ENCODE measurements at regions not wholly inside any gene's neighbourhood (a gene's known extent, or its start where the extent isn't known, plus 50 kb on each side); places are given as distances from the start of the nearest gene placed in this dataset.

DNA sequence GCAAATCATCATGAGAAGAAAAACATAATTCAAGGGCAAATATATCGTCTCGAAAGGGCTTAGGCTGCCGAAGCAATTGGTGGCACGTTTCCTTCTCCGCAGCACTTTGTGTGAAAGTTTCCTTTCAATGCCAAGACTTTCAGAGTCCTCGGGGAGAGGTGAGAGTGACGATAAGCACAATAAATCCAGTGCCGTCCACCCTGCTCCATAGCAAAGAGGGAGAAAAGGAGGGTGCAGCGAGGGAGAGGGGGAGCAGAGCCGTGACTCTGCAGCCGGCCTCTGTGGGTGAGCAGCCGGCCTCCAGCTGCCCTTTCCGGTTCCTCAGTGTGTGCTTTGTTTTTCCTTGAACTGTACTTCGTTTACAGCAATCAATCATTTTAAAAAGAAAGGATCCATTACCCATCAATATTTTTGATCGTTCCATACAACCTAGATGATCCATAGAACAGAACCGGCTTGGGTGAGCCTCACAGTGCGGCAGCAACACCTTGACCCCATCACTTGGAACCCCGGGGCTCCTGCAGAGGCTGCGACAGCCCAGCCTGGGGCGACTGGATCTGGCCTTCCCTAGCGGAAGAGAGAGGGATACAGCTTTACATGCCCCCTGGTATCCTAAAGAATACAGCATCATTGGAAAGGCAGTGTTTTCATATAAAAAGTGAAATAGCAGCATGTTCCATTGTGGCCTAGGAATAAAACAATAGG lies 247.0 kb upstream of the IRX4 start:
- DNase-seq (ENCODE audit: low spot score), result no peak

DNA sequence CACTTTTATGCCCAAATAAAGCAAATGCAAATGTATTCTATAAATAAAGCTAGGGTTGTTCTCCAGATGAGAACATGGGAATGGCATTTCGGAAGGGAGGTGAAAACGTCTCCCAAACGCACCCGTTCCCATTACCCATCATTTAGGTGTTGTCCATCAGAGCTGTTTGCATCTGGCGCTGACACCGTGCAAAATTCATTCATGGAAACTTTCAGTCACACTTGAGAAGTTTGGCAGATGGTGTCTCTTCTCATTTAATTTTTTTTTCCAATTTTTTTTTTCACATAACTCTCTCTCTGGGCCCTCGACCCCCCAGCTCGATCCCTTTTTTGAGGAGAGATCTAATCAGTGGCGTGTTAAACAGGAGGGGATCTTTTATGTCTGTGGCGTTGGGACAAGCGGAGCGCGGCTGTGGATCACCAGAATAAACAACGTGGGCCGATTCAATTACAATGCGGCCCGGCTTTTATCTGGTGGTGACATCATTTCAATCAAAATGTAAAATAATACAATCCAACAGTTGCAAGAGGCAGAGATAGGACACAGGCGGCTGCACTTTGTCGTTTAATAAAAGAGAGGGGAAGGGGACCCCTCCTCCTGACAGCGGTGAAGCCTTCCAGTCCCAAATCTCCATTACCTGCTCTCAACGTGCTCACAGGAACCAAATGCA lies 246.1 kb upstream of the IRX4 start:
- no peak for DNase-seq (ENCODE audit: low spot score)

DNA sequence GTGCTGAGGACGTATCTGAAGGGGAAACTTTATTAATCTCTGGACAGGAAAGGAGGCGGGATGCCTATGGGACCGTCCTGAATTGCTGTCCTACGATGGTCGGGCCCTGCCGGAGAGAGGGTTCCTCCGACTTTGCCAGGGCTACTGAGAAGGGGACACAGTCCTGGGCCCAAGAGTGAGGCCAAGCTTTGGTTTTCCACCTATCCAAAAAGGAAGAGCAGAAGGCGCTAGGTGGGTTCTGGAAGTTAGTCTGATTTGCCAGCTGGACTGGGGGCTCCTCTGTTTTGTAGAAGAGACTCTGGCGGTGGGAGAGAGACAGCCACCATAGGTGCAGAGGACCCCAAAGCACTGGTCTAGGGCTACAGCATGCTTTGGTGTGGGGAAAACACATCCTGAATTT lies 243.8 kb upstream of the IRX4 start:
- DNase-seq (ENCODE audit: low spot score), result no peak

DNA sequence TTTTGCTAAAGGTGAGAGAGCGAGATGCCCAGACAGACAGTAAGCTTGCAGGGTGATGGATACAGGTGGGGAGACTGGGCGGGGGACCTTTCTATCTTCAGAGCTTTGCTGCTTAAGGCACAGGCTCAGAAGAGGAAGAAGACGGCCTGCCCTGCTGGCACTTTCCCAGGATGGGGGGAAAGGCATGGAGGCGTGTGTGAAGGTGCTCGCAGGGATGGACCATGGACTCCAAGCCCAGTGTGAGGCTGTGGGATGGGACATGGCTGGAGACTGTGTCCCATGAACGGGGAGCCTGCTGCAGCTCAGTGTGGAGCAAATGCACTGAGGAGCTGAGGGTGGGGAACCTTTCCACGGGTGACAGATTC lies 243.2 kb upstream of the IRX4 start:
- no peak for DNase-seq (ENCODE audit: low spot score)

DNA sequence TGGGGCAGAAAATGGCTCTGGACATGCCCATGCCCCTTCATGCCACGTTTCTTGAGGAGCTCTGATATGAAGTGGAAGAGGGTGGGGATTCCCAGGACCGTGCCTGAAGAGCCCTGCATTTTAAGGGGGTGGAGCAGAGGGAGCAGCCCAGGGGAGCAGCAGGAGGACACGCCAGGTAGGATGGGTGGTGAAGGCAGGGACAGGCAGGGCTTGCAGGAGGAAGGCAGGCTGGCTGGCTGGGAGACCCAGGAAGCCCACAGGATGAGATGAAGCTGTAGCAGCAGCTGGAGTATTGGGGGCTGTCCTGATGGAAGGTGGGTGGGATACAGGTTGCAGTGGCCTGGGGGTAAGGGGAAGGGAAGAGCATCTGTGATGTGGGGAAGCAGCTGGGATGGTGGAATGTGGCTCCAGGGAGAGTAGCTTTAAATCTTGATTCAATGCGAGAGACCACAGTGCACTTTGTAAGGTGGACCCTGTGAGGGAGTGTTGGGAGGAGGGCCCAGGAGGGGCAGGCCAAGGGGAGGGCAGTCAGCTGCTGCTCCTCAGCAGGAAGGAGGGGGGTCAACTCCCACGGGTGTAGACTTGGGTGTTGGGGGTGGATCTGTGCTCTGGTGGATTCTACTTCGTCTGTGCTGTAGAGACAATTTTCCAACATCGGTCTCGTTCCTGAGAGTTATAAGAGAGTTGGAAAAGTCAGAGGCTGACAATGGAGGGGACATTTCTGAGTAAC lies 242.6 kb upstream of the IRX4 start:
- no peak for DNase-seq (ENCODE audit: low spot score)

DNA sequence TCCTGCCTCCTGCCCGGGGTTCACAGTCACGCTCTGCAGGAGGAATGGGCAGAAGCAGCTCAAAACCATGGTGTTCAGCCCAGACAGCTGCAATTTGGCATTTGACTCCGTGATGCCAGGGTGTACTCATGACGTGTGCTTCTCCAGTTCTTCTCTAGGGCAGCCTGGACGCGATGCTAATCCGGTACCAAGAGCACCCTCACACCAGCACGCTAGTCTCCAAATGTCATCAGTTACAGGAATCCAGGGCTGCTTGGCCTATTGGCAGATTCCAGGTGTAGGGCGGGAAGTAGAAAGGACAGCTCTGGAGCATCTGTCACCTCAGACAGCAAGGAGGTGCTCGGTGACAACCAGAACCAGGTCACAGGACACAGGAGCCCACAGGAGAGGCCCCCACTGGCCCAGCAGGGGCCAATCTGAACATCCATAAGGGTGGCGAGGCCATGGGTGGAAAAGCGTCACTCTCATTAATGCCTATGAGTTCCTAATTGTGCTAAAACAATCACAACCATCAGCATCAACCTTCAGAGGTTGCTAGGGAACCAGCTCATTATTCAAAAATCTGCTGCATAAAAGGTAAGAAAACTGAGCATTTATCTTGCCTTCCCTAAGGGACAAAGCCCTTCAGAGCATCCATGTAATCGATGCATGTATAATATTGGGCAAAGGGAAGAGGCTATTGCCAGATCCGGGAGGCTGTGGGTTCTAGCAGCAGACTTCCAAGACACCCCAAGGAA lies 241.9 kb upstream of the IRX4 start:
- no peak for DNase-seq (ENCODE audit: low spot score)

DNA sequence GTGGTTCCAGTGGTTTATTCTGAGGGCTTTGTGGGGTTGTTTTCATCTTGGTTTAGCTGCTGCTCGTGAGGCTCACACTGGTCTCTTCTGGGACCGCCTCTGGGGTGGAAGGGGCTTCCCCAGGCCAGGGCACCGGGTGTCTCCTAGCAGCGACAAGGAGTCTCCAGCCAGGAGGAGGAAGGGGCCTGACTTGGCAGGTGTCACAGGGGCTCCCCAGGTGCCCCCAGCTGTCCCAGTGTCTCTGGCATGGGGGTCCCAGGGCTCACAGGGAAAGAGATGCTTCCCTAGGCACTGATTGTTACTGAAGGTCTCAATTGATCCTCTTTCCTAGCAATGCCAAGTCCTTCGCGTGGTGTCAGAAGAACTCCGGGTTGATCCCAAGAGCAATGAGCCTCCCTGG lies 241.1 kb upstream of the IRX4 start:
- no peak for DNase-seq (ENCODE audit: low spot score)

DNA sequence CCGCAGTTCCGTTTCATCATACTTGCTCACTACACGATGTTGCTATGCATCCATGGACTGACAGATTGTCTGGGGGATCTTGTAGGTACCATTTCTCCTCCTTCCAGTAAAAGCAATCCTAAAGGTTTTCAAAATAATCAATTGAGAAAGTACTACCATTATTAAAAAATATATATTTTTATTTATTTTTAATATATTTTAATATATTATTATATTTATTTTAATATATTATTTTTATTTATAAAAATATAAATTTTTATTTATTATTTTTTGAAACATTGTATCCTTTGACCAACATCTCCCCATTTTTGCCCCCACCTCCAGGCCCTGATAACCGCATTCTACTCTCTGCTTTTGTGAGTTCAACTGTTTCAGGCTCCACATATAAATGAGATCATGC lies 237.6 kb upstream of the IRX4 start:
- no peak for DNase-seq (ENCODE audit: low spot score)

DNA sequence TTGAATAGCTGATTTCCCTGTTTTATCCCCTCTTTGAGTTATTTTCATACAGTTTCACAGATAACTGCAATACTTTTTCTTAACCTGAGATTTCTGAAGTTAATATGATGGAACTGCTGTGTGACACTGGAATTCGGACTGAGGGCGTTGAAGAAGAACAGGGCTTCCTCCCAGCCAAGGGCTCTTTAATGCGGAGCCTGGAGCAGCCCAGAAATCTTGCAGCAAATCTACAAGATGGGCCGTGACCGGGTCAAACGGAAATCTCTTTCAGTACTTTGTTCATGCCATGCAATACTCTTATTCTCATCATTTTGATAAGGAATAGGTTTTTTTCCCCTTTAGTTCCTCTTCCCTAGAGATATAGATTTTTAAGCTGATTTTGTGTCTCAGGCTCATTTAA lies 236.8 kb upstream of the IRX4 start:
- no peak for DNase-seq (ENCODE audit: low spot score)

DNA sequence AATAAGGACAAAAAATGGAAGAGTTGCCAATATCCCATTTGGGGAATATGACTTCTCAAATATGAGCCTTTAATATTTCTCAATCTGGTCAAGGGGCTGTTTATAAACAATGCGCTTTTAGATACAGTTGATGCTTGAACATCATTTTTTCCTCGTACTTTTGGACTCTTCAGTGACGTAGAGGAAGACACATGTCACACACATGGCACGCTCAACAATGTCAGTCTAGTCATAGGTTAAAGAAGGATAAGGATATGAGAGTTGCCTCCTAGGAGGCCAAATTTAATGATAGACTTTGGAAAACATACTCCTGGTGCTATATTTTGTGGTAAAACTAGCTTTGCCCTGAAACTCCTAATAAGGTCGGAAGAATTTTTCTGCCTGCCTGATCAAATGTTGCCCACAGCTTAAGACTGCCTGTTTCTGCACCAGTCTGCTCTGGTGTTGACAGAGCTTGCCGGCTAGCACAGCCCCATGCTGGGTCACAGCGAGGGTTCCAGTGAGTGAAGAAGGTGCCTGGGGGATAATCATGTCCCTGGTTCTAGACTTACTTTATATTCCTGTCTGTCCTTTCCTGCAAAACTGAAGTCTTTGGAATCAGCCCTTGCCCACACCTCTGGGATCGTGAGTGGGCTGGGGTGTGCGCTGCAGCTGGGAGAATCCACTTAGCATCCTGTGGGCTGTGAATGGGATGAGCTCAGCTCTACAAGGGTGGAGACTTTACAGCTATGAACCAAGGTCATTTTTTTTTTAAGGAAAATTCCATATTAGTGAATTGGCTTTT lies 230.8 kb upstream of the IRX4 start:
- DNase-seq (ENCODE audit: low spot score), result no peak

DNA sequence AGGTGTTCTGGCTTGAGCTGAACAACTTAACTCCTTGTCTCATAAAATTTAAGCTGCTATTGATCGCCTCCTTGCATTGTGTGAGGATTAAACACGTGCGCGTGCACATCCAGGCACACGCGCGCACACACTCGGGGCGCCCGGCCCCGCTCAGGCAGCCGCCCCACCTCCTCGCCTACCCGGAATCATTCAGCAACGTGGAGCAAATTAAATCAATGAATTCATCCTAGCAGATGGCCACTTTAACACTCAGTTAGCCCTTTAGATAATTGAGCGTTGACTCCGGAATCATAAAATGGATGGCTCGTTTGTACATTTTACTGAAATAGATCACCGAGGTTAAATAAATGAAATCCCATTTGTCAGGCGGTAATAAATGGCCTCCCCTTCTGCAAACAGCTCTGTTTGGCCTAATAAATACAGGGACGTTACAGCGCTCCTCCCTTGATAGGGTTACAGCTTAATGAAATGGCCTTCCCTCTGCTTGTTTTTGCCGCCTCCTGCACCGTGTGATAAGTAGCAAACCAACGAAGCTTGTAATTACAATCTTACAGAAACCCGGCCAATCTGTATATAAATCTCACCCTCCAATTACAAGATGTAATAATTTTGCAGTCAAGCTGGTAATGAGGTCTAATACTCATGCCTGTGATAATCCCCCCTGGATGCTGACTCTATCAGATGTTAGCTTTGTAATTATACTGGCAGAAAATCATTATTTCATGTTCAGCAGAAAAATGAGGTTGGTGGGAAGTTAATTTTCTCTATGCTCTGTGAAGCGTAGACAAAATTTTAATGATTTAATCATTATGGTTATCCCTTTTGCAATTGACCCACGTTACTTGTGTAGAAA lies 229.7 kb upstream of the IRX4 start:
- no peak for DNase-seq (ENCODE audit: low spot score)

DNA sequence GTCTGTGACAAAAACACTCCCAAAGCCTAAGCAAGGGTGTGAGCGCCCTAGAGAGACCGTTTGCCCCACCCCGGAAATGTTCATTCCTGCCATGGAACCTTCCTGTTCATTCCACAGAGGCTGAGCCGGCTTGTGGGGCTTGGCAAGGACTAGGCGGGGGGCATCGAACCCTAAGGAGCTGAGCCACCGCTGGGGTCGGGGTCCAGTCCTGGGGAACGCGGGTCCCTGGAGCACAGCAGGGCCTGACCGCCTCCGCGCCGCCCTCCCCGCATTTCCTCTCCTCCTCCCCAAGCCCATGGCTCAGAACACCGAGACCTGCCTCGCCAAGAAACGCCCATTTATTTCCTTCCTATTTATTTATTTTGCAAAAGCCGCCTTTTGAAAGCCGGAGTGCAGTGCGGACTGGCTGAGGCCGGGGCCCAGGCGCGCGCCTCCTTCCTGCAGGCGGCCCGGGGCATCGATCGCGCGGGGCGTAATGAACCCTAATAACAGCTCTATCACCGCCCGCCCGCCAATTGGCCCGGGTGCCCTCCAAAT lies 228.9 kb upstream of the IRX4 start:
- DNase-seq (ENCODE audit: low spot score), result no peak

DNA sequence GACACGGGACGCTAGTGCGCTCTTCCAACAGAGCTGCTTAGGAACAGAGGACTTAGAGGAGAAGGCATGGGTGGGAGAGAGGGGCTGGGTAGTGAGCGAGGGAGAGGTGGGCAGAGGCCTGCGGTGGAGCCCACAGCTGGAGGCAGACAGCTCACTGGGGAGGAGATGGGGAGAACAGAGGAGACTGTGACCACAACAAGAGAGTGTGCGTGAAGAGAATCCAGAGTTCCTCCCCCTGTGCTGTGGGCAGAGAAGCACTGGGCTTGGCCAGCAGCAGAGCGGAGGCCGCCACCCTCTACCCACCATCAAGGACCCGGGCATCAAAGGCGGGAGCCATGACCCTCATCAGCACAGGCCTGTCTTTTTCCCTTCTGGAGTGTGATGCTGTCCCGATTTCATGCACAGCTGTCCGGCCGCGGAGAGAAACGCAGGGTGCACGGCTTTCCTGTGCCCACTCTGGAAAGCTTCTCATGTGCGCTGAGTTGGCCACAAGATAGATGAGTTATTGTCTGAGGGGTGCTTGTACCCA lies 228.3 kb upstream of the IRX4 start:
- DNase-seq (ENCODE audit: low spot score), result no peak

DNA sequence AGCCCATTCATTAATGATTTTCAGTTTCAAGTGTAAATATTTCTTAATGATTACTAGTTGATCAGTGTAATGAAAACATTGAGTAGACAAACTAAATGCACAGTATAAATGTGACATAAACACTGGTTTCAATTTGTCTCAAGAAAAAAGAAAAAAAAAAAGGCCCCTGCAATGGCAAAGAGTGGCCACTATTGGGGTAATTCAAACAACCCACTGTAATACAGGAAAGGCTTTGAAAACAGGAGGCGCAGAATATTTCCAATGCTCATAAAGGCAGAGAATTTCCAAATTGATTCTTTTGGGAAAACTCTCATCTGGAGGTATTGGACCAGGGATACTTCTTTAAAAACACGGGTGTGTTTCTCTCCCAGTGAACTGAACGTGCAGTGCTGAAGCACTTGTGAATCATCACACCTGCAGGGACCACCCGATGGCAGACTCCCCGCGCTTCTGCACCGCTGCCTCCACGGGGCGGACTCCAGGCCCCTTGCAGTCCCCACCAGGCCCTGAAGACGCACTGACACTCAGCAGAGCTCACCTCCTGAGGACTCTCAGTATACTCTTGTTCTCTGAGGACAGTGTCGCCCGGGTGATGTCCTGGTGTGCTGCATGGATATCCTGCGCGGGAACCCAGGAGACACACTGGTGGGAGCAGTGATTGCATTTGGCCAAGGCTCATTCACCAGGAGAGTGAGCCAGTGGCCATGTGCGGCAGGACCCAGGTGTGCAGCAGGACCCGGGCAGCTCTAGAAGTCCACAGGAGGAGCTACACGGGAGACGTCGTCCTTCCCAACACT lies 227.6 kb upstream of the IRX4 start:
- DNase-seq (ENCODE audit: low spot score), result no peak

DNA sequence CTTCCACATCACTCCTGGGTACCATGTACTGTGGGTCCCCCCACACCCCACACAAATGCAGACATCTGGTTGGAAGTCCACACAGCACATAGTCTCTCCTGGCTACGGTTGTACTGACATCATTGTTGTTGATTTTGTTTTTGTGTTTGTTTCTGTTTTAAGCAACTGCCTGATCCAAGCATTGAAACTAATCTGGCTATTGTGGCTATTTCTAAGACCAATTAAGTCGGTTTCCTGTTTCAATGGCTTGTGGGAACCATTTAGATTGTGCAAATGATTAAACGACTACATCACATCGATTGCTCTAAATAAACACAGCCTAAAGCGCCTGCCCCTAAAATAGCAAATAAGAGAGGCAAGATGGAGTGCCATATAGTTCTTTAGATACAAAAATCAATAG lies 226.8 kb upstream of the IRX4 start:
- DNase-seq (ENCODE audit: low spot score), result no peak

DNA sequence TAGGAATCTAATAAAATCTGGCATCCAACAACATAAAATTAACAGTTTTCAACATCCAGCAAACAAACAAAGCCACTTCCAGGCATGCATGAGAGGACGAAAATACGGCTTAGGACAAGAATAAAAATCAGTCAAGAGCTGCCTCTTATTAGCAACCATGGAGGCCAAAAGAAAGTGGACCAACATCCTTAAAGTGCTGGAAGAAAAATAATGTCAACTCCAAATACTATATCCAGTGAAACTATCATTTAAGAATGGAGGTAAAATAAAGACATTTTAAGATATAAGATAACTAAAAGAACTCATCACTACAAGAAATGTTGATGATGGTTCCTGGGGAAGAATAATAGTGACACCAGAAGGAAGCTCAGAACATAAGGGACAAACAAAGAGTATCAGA lies 224.0 kb upstream of the IRX4 start:
- no peak for DNase-seq (ENCODE audit: low spot score)

DNA sequence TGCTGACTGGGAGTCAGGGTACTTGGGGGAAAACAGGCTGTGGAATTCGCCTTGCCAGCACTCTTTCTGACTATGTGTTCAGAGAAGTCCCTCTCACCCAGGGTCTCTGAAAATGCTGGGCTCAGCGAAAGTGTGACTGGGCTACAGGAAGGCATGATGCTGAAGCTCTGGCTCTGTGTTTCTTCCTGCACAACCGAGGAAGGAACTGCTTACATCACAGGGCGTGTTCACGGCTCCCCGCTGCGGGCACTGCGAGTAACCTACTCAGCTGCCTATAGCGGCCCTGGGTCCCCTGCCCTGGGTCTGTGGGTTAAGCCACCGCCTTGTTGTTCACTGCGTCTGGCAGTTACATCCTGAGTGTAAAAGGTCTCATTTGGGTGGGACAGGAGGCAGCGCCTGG lies 222.4 kb upstream of the IRX4 start:
- no peak for DNase-seq (ENCODE audit: low spot score)

DNA sequence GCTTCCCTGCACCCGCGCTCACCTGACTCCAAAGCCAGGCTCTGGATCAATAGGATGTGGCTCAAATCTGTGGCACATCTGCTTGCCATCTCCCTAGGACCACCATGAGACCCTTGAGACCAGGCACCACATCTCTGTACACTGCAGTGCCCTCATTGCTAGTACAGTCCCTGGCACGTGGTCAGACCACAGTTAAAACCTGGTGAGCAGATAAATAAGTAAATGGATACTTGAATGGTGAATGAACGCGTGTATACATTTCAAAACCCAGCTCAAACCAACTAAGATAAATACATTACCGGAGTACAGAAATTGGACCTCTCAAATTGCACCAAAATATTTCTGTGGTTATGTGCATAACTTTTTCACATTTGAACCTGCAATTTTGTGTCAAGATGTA lies 221.2 kb upstream of the IRX4 start:
- DNase-seq (ENCODE audit: low spot score), result no peak

All from hematopoietic multipotent progenitor cell treated with erythropoietin and hydrocortisone succinate and interleukin-3 and kit ligand, for 15 days (in vitro differentiated cells).